Occipital lobe (tissue), 1 donor: ENCODE measurements at regions not wholly inside any gene's neighbourhood (a gene's known extent, or its start where the extent isn't known, plus 50 kb on each side); places are given as distances from the start of the nearest gene placed in this dataset.

Experiments used
- DNase-seq: peaks from one replicate; lab custom pipeline; 2025; lab: John Stamatoyannopoulos, UW

GRCh38 chr4:181308476-181309312 lies 934.5 kb upstream of the TENM3 start:
- DNase-seq = no peak

DNA sequence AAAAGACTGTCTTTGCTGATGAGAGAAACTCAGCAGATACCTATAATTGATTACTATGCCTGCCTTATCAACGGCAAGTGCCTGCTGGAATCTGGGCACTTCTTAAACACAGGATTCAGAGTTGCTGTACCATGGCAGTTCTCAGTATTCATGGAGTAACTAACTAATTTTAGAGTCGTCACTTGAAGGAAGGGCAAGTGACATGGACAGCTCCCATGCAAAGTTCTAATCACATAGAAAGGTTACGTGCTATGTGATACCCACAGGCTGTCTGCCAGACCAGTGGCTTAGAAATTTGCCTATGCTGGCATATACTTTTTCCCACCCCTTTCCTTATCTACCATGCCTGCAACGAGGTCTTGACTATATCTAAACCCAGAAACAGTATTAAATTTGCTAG lies 931.1 kb upstream of the TENM3 start:
- no peak for DNase-seq

DNA sequence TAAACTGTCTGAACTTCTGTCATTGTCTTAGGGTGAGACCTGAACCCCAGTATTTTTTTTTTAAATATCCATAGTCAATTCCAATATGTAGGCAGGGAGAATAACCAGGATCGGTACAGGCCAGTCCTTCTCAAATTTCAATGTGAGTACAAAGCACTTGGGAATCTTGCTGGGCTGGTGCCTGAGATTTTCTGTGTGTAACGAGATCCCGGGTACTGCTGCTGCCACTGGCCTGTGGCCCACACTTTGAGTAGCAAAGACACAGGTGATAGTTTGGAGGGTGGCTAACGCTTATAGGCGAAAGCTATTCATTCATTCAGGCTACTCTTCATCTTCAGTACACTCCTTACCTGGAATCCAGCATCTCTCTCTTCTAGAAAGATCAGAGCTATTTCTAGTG lies 923.6 kb upstream of the TENM3 start:
- no peak for DNase-seq

DNA sequence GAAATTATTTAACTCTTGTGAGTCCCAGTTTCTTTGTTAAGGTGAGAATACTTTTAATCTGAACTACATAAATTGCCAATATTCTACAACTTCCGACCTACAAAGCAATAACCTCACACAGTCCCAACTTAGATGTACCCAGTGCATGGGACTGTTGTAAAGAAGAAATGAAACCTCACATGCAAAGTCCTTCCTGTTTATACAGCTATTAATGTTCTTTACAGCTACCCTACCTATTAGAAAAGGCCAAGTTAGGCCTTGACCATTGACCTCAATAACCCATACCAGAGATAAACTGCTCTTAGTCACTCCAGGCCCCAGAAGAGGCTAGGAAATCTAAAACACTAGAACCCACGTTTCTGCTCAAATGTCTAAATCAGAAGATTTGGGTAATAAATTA lies 920.1 kb upstream of the TENM3 start:
- no peak for DNase-seq

- no peak for DNase-seq
These were observed 912.5 kb upstream of the TENM3 start for GRCh38 chr4:181330654-181331201.

DNA sequence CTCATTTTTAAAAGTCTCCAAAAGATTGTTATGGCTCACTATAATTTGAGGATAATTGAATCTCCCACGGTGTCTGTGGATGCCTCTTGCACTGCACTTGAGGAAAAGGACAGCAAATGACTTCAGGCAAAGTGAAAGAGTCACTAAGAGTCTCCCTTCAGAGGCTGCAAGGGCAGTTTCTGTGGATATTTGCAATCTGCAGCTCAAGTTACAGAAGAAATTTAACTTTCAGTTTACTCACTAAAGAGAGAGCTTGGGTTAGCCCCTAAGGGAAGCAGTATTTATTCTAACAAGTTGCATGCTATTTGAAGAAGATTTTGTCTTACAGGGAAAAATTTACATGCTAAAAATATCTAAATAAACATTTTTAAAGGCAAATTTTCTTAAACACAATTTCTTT lies 912.0 kb upstream of the TENM3 start:
- no peak for DNase-seq

GRCh38 chr4:181345931-181346330 lies 897.3 kb upstream of the TENM3 start:
- DNase-seq = no peak

GRCh38 chr4:181350615-181351415 lies 892.4 kb upstream of the TENM3 start:
- DNase-seq = no peak

DNA sequence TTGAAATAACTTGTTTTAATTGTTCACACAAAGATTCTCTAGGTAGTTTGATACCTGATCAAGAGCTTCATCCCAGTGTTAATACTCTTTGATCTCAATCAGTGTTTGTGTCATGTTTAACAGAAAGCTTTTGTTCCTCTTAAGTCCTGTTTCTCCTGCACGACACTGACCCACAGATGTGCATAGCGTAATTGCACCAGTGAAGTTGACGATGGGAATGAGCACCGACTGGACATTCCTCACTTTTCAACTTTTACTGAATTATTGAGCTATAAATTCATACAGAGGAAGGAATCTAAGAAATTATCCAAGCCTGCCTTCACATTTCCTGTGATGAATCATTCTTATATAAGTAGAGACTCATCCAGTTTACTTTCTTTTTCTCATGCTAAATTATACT lies 878.7 kb upstream of the TENM3 start:
- no peak for DNase-seq

- no peak for DNase-seq
These were observed 877.5 kb upstream of the TENM3 start for GRCh38 chr4:181365671-181366070.

DNA sequence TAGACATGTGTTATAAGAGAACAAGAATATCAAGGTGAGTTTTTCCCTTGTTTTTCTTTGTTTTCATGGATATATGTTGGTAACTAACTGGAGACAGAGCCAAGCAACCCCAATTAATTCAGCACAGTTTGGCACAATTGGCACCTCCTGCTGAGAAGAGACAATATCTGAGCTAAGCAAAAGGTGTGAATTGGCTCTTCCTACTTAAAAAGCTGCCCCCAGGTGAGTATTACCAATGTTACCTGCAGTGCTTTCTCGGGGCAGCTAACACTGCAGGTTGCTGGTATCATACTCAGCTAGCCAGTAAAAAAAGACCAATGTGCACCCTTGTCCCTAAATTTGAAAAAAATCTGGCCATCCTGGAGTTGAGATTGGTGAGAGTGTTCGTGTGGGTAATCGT lies 871.2 kb upstream of the TENM3 start:
- no peak for DNase-seq

DNA sequence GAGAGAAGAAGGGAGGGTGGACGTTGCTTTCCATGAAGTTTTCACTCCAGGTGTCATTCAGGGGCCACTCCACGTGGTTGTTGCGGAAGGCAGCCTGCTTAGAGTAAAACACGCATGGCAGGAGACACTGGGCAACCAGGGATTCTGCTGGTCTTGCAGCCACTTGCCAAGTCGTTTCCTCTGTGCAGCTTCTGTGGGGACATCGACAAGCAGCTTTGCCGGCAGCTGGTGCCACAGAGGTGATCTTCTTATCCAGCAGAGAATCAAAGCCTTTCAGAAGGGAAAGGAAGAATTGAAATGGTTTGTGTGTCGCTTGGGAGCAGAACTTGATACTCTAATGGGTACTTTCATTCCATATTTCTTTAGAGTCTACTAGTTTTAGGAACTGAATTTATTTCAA lies 867.1 kb upstream of the TENM3 start:
- no peak for DNase-seq

- DNase-seq = no peak
These were observed 855.1 kb upstream of the TENM3 start for GRCh38 chr4:181388061-181388460.

GRCh38 chr4:181416966-181417365 lies 826.2 kb upstream of the TENM3 start:
- no peak for DNase-seq

- no peak for DNase-seq
These were observed 824.7 kb upstream of the TENM3 start for GRCh38 chr4:181418496-181418895.

GRCh38 chr4:181420950-181421349 lies 822.3 kb upstream of the TENM3 start:
- no peak for DNase-seq

DNA sequence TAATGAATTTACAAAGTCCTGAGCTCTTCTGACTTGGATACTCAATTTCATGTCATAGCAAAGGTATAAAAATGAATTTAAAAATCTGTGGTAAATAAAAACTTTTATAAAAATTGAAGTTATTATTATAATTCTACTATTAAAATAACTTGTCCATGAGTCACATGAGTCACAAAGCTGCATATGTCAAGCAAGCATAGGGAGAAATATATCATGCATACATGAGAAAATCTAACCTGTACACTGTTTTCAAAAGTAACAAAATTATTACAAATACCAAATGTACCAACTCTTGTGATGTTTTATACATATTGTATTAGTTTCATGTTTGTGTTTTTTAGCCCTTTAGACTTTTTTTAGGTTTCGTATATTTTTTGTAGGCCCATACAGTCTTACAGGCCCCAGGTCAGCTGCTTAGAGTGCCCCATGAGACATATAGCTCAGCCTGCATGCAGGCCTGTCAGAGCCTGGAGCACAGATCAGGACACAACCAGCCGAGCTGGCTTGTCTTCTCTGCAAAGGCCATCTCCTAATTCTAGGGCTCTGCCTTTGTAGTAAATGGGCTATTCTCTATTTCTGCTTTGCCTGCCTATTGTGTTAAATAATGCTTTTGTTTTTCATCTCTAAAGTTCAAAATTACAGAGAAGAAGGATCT lies 818.7 kb upstream of the TENM3 start:
- DNase-seq = no peak

DNA sequence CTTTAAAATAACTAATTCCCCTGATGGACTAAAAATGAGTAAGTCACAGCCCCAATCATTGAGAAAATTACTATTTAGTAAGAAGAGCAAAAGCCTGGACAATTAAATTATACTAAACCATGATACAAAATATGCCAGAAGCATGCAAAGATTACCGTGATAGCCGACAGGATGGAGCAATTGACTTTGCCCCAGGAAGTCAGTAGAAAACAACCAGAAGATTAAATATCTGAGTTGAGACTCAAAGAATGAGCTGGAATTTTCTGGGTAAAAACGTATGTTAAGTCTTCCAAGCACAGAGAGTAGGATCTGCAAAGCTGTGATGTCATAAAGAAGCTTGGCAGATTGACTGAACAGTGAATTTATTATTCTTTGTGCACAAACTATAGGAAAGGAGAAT lies 816.1 kb upstream of the TENM3 start:
- DNase-seq = no peak

DNA sequence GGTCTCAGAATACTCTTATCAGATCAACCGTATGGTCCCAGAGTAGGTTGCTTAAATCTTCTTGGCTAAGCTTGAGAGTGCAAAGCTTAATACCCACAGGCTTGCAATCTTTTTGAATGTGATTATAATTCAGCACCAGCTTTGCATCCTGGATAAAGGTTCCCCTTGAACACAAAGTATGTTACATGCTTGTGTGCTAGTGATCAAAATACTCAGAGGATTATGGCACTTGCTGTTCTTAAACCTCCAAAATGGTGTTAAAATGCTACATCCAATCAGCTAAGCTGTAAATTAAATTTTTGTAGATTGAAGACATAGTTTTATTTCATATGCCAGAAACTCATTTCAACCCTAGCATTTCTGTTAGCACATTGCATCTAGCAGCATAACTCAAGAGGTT lies 812.2 kb upstream of the TENM3 start:
- no peak for DNase-seq

GRCh38 chr4:181431661-181432060 lies 811.5 kb upstream of the TENM3 start:
- no peak for DNase-seq

DNA sequence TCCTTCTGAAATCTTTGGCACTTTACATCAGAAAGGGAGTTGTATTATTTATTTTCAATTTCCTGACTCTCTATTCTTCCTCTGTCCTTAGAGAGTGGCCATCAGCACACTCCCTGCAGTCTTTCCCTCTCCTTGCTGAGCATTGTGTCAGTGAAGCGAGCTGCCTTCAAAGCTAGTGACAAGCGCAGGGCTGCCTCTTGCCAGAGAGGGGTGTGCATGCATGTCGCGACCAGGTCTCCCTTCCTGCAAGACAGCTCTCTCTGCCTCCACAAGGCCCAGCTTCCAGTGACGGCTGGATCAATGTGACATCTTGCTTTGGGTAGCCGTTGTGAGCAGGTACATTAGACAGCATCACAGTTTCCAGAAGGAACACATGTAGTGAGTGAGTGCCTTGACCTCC lies 810.9 kb upstream of the TENM3 start:
- no peak for DNase-seq

- no peak for DNase-seq
These were observed 805.3 kb upstream of the TENM3 start for GRCh38 chr4:181437895-181438294.
